Neural cell (in vitro differentiated cells): ENCODE measurements at regions not wholly inside any gene's neighbourhood (a gene's known extent, or its start where the extent isn't known, plus 50 kb on each side); places are given as distances from the start of the nearest gene placed in this dataset.

Experiments
- small RNA-seq, 3 experiments: library from RNA; depleted of rRNA; stranded (forward); fragments of <200 nt; gene quantifications; one replicate each; pipeline ENCODE3, GENCODE V24; 2012

Small RNAs in the stretch of these regions (small RNA-seq; reads per million reads assigned to genes)
- 0 reads per million in 3 experiments for gene AC008033.2
